RCC 7860 (cell line): ENCODE measurements at regions not wholly inside any gene's neighbourhood (a gene's known extent, or its start where the extent isn't known, plus 50 kb on each side); places are given as distances from the start of the nearest gene placed in this dataset.

Experiments used
- DNase-seq: peaks from one replicate; pipeline ENCODE4 v3.0.0-alpha.2; 2015; ENCODE audit warnings: low spot score
- FAIRE-seq: peaks from 2 replicates; lab custom pipeline; 2012; peaks lifted over from hg19 to GRCh38; lab: Jason Lieb, UNC

GRCh38 chr22:26891429-26891828 is 234.0 kb downstream of the MIAT start:
- DNase-seq (no peak), FAIRE-seq (no peak)

- DNase-seq (peak; percentile 38), FAIRE-seq (peak; percentile 30)
These were observed 235.0 kb downstream of the MIAT start for GRCh38 chr22:26892166-26893041.

- FAIRE-seq (no peak), DNase-seq (no peak)
These were observed 236.1 kb downstream of the MIAT start for GRCh38 chr22:26893173-26894110.

- no peak for DNase-seq
- no peak for FAIRE-seq
These were observed 237.0 kb downstream of the MIAT start for GRCh38 chr22:26894362-26894761.

GRCh38 chr22:26894766-26895485 is 237.5 kb downstream of the MIAT start:
- DNase-seq (peak; percentile 91), FAIRE-seq (peak; percentile 98)

- FAIRE-seq = no peak
These were observed 240.0 kb downstream of the MIAT start for GRCh38 chr22:26897384-26897783.

GRCh38 chr22:26898946-26899605 is 241.7 kb downstream of the MIAT start:
- no peak for DNase-seq
- FAIRE-seq = no peak

More at GRCh38 chr22:26897384-26897783, 240.0 kb downstream of the MIAT start:
- no peak for DNase-seq

- DNase-seq = no peak
- FAIRE-seq = no peak
These were observed 243.4 kb downstream of the MIAT start for GRCh38 chr22:26900787-26901186.

GRCh38 chr22:26901198-26901816 is 243.9 kb downstream of the MIAT start:
- no peak for DNase-seq
- FAIRE-seq = no peak

GRCh38 chr22:26902401-26903029 is 245.1 kb downstream of the MIAT start:
- DNase-seq (no peak), FAIRE-seq (no peak)

GRCh38 chr22:26903030-26903856 is 245.9 kb downstream of the MIAT start:
- no peak for FAIRE-seq
- DNase-seq = no peak

GRCh38 chr22:26904483-26904882 is 247.1 kb downstream of the MIAT start:
- DNase-seq = no peak
- no peak for FAIRE-seq

- DNase-seq = no peak
- FAIRE-seq = no peak
These were observed 247.7 kb downstream of the MIAT start for GRCh38 chr22:26905076-26905475.

- DNase-seq (no peak), FAIRE-seq (no peak)
These were observed 248.3 kb downstream of the MIAT start for GRCh38 chr22:26905640-26906039.

- no peak for FAIRE-seq
- no peak for DNase-seq
These were observed 249.1 kb downstream of the MIAT start for GRCh38 chr22:26906464-26906863.

GRCh38 chr22:26907366-26907765 is 250.0 kb downstream of the MIAT start:
- no peak for FAIRE-seq
- no peak for DNase-seq

- DNase-seq (no peak), FAIRE-seq (no peak)
These were observed 253.5 kb downstream of the MIAT start for GRCh38 chr22:26910845-26911244.

GRCh38 chr22:26912655-26913345 is 255.4 kb downstream of the MIAT start:
- no peak for FAIRE-seq
- no peak for DNase-seq
